Suprapubic skin (tissue), 4 donors: ENCODE measurements at regions not wholly inside any gene's neighbourhood (a gene's known extent, or its start where the extent isn't known, plus 50 kb on each side); places are given as distances from the start of the nearest gene placed in this dataset.

Experiments
- DNase-seq, 2 donors: peaks; one replicate each; pipeline ENCODE4 v3.0.0-alpha.2; 2019; ENCODE audit warnings: low spot score in 2 of 2
- H3K27ac ChIP-seq: fragments of 200-600 bp; sonication (generic); one replicate; pipeline ENCODE4 v1.5.1; 2019
- H3K27me3 ChIP-seq: fragments of 200-600 bp; sonication (generic); one replicate; pipeline ENCODE4 v1.5.1; 2019
- H3K36me3 ChIP-seq: fragments of 200-600 bp; sonication (generic); one replicate; pipeline ENCODE4 v1.5.1; 2019
- H3K4me1 ChIP-seq: fragments of 200-600 bp; sonication (generic); one replicate; pipeline ENCODE4 v1.5.1; 2019
- H3K4me3 ChIP-seq: fragments of 200-600 bp; sonication (generic); one replicate; pipeline ENCODE4 v1.5.1; 2019; ENCODE audit warnings: mild to moderate bottlenecking
- H3K9me3 ChIP-seq: fragments of 200-600 bp; sonication (generic); one replicate; pipeline ENCODE4 v1.5.1; 2019
- EP300 ChIP-seq: sonication (generic); formaldehyde crosslinking; IDR thresholded peaks from one replicate; pipeline ENCODE4 v1.6.1; 2017; ENCODE audit warnings: antibody characterized with exemption
- POLR2A ChIP-seq, 2 donors: fragments of 450-650 bp; IDR thresholded peaks; one replicate each; pipeline ENCODE4 v1.6.1; 2017; ENCODE audit warnings: antibody characterized with exemption in 2 of 2, mild to moderate bottlenecking in 2 of 2, moderate library complexity in 2 of 2
- POLR2AphosphoS5 ChIP-seq, 3 donors: sonication (generic); formaldehyde crosslinking; IDR thresholded peaks; one replicate each; pipeline ENCODE4 v1.6.1; 2017; ENCODE audit warnings: antibody characterized with exemption in 3 of 3
- WGBS: methylation state at CpG from one replicate; pipeline ENCODE4 v1.1.5; 2018; 5-methylcytosine and 5-hydroxymethylcytosine counted together
- TF ChIP-seq, protein P1 (sequence below), 2 donors: fragments of 200-600 bp in 1 of 2; fragments of 450-650 bp in 1 of 2; sonication (generic) in 1 of 2; IDR thresholded peaks; one replicate each; pipeline ENCODE4 v1.5.1; 2016 to 2019; ENCODE audit warnings: antibody characterized with exemption in 2 of 2, mild to moderate bottlenecking in 1 of 2, moderate library complexity in 1 of 2

- no peaks in the 10 kb centered on the region for H3K4me1 ChIP-seq
- no peak overlapping the region for H3K27ac ChIP-seq
- DNase-seq, result no peak
- TF ChIP-seq POLR2A (IDR thresholded peaks at IDR 0.05) (no peak), POLR2AphosphoS5 (IDR thresholded peaks at IDR 0.05) (no peak), EP300 (no peak)
- TF ChIP-seq, protein P1, sequence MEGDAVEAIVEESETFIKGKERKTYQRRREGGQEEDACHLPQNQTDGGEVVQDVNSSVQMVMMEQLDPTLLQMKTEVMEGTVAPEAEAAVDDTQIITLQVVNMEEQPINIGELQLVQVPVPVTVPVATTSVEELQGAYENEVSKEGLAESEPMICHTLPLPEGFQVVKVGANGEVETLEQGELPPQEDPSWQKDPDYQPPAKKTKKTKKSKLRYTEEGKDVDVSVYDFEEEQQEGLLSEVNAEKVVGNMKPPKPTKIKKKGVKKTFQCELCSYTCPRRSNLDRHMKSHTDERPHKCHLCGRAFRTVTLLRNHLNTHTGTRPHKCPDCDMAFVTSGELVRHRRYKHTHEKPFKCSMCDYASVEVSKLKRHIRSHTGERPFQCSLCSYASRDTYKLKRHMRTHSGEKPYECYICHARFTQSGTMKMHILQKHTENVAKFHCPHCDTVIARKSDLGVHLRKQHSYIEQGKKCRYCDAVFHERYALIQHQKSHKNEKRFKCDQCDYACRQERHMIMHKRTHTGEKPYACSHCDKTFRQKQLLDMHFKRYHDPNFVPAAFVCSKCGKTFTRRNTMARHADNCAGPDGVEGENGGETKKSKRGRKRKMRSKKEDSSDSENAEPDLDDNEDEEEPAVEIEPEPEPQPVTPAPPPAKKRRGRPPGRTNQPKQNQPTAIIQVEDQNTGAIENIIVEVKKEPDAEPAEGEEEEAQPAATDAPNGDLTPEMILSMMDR (IDR thresholded peaks at IDR 0.05), result no peak
- H3K9me3 ChIP-seq, result no peaks in the 10 kb centered on the region
- no peaks in the 10 kb centered on the region for H3K27me3 ChIP-seq
- H3K4me3 ChIP-seq, result no peak overlapping the region
- H3K36me3 ChIP-seq, result no peaks in the 10 kb centered on the region
These were observed 921.7 kb upstream of the EPHA5 start for GRCh38 chr4:66591968-66592367.

DNA sequence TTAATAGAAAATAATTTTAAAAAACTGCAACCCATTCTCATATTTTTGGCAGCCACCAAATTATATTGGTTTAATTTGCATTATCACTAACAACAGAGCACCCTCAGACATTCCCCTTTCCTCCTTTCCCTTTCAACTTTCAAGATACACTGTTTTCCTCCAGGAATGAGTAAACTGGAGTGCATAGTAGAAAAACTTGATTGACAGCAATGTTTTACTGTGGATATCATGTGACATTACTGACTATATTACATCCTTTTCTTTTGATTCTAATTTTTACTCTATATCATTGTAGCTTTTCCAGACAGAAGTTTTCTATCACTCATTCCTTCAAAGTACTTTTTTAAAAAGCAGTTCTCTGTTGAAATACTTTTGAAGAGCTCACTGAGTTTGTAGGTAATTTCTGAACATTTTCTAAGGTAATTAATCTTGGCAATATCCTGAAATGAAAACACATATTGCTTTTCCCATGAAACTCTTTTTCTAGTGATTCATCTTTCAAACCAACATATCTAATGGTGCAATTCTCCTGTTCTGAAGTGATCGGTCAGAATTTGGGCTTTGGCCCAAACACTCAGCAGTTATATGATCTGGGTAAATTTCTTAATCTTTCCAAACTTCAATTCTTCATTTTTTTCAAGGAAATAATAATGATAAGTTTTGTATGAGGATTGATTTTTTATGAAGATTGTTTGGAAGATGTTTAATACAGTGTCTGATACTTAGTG is 920.4 kb upstream of the EPHA5 start:
- no peak for DNase-seq
- Histone ChIP-seq H3K9me3 (no peaks in the 10 kb centered on the region), H3K4me3 (no peak overlapping the region), H3K36me3 (no peaks in the 10 kb centered on the region), H3K27me3 (no peaks in the 10 kb centered on the region), H3K4me1 (no peaks in the 10 kb centered on the region), H3K27ac (no peak overlapping the region)
- 90% methylated on average over 1 of the region's 1 CpG for WGBS
- no peak for TF ChIP-seq POLR2AphosphoS5 (IDR thresholded peaks at IDR 0.05)
- TF ChIP-seq POLR2A (IDR thresholded peaks at IDR 0.05), result no peak

DNA sequence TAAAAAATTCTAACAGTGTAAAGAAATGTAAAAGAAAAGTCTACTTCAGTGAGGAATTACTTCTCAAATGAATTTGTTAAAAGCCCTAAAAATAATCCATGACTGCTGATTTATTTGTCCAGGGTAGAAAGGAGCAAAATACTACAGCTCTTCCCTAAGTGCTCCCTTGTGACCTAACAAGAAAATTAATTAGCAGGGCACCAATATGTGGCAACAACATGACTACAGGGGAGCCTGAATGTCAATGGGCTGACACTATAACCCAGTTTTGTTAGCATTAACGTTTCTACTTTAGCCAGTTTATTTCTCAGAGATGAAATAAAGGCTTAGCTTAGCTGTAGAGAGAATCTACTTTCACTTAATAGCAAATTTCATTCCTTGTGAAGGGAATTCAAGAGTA is 918.9 kb upstream of the EPHA5 start:
- H3K27ac ChIP-seq, result no peak overlapping the region
- DNase-seq, result no peak
- H3K4me1 ChIP-seq, result no peaks in the 10 kb centered on the region
- no peaks in the 10 kb centered on the region for H3K9me3 ChIP-seq
- no peak for TF ChIP-seq POLR2A (IDR thresholded peaks at IDR 0.05)
- no peak for TF ChIP-seq EP300
- TF ChIP-seq POLR2AphosphoS5 (IDR thresholded peaks at IDR 0.05), result no peak
- TF ChIP-seq, protein P1 (IDR thresholded peaks at IDR 0.05), result no peak
- no peaks in the 10 kb centered on the region for H3K27me3 ChIP-seq
- 43% methylated on average over 1 of the region's 1 CpG for WGBS
- no peak overlapping the region for H3K4me3 ChIP-seq
- H3K36me3 ChIP-seq, result no peaks in the 10 kb centered on the region

GRCh38 chr4:66585767-66586166 is 915.5 kb upstream of the EPHA5 start:
- H3K27me3 ChIP-seq, result no peaks in the 10 kb centered on the region
- no peak for TF ChIP-seq POLR2AphosphoS5 (IDR thresholded peaks at IDR 0.05)
- 46% methylated on average over 1 of the region's 1 CpG for WGBS
- no peaks in the 10 kb centered on the region for H3K9me3 ChIP-seq
- no peak for DNase-seq
- H3K4me3 ChIP-seq, result no peak overlapping the region
- no peaks in the 10 kb centered on the region for H3K36me3 ChIP-seq
- no peaks in the 10 kb centered on the region for H3K4me1 ChIP-seq
- no peak overlapping the region for H3K27ac ChIP-seq

GRCh38 chr4:66577922-66578321 is 907.6 kb upstream of the EPHA5 start:
- DNase-seq, result no peak
- peaks cover 5% of the 10 kb centered on the region for H3K4me1 ChIP-seq
- H3K9me3 ChIP-seq, result no peaks in the 10 kb centered on the region
- no peak overlapping the region for H3K27ac ChIP-seq
- no peaks in the 10 kb centered on the region for H3K27me3 ChIP-seq
- H3K36me3 ChIP-seq, result no peaks in the 10 kb centered on the region
- TF ChIP-seq EP300 (no peak), POLR2AphosphoS5 (IDR thresholded peaks at IDR 0.05) (no peak), POLR2A (IDR thresholded peaks at IDR 0.05) (no peak)
- TF ChIP-seq, protein P1 (IDR thresholded peaks at IDR 0.05), result no peak
- H3K4me3 ChIP-seq, result no peak overlapping the region
- WGBS, result 12% methylated on average over 2 of the region's 2 CpGs

DNA sequence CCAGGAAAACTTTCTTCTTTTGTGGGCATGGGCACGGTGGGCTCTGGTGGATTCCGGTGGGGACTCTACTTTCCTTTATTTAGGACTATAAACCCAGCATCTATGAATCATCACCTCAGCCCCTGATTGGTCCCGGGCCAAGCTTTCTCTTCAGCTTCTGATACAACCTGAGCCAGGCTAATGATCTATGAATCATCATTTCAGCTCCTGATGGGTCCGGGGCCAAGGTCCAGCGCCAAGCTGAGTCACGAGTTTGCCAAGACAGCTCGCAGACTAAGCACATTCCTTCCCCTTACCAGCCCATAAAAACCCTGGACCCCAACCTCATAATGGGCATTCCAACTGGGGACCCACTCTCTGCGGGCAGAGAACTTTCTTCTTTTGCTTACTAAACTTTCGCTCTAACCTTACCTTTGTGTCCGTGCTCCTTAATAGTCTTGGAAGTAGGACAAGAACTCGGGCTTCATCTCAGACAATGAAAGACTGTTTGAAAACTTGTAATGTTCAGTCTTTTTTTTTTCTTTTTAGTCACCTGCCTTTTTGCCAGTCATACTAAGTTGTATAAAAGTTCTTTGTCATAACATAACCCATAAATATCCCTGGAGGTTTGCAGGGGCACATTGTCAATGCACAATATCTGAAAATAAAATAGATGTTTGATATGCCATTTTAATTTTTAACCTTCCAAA is 904.9 kb upstream of the EPHA5 start:
- WGBS, result 48% methylated on average over 11 of the region's 11 CpGs
- Histone ChIP-seq H3K4me1 (peaks cover 5% of the 10 kb centered on the region), H3K27me3 (no peaks in the 10 kb centered on the region), H3K36me3 (no peaks in the 10 kb centered on the region), H3K9me3 (no peaks in the 10 kb centered on the region), H3K4me3 (peak overlapping the region; percentile 23), H3K27ac (no peak overlapping the region)
- no peak for DNase-seq
- TF ChIP-seq, protein P1 (IDR thresholded peaks at IDR 0.05), result no peak
- TF ChIP-seq EP300 (no peak), POLR2AphosphoS5 (IDR thresholded peaks at IDR 0.05) (no peak), POLR2A (IDR thresholded peaks at IDR 0.05) (no peak)
